CD4-positive, alpha-beta T cell (primary cell): ENCODE measurements at regions not wholly inside any gene's neighbourhood (a gene's known extent, or its start where the extent isn't known, plus 50 kb on each side); places are given as distances from the start of the nearest gene placed in this dataset.

Experiments
- ATAC-seq: fragments of 200-7000 bp; cut with Tn5 transposase; one replicate; pipeline ENCODE4 v1.10.0; 2022; ENCODE audit warnings: mild to moderate bottlenecking; ENCODE audit not compliant: poor library complexity
- CTCF ChIA-PET: fragments of 350-600 bp; sonication (Branson Sonifier 250); formaldehyde crosslinking; loops from one replicate; lab custom pipeline; 2021; ENCODE audit warnings: antibody characterized with exemption, inconsistent platforms; lab: Charles Lee
- POLR2A ChIA-PET: fragments of 350-600 bp; sonication (Branson Sonifier 250); formaldehyde crosslinking; loops from one replicate; lab custom pipeline; 2021; ENCODE audit warnings: antibody characterized with exemption, inconsistent platforms; lab: Charles Lee
- DNase-seq, 14 experiments: peaks; one replicate each; pipeline ENCODE4 v3.0.0-alpha.2; 2013 to 2020; ENCODE audit warnings: mixed read lengths in 2 of 14
- H3K27ac ChIP-seq, 2 donors: one replicate each; pipeline versions ENCODE4 v1.5.1 to v1.7.0; 2013; ENCODE audit warnings: low read length in 2 of 2, low read depth in 1 of 2, mild to moderate bottlenecking in 1 of 2
- H3K27me3 ChIP-seq, 2 experiments: 1 replicate in 1 of 2; 2 replicates in 1 of 2; pipeline versions ENCODE4 v1.6.1 to v1.7.0; 2013; ENCODE audit warnings: low read length in 2 of 2, control low read depth in 1 of 2, mild to moderate bottlenecking in 1 of 2, moderate library complexity in 1 of 2; ENCODE audit not compliant: insufficient read depth in 2 of 2, control insufficient read depth in 1 of 2
- H3K36me3 ChIP-seq: one replicate; pipeline ENCODE4 v1.6.1; 2013; ENCODE audit warnings: low read length, control low read depth; ENCODE audit not compliant: insufficient read depth
- H3K4me1 ChIP-seq: one replicate; pipeline ENCODE4 v1.6.1; 2013; ENCODE audit warnings: low read length, control low read depth; ENCODE audit not compliant: insufficient read depth
- H3K4me3 ChIP-seq: one replicate; pipeline ENCODE4 v1.5.1; 2013; ENCODE audit warnings: mild to moderate bottlenecking, low read length, moderate library complexity
- H3K9me3 ChIP-seq, 2 experiments: 1 replicate in 1 of 2; 2 replicates in 1 of 2; pipeline versions ENCODE4 v1.6.1 to v1.7.0; 2013; ENCODE audit warnings: low read length in 2 of 2, mild to moderate bottlenecking in 2 of 2, control low read depth in 1 of 2, moderate library complexity in 1 of 2; ENCODE audit not compliant: control insufficient read depth in 1 of 2, insufficient read depth in 1 of 2
- H3K27ac Mint-ChIP-seq: one replicate; pipeline ENCODE4 v1.8.0; 2020; ENCODE audit warnings: mixed read lengths
- H3K27me3 Mint-ChIP-seq: one replicate; pipeline ENCODE4 v1.8.0; 2021; ENCODE audit warnings: mixed read lengths
- H3K36me3 Mint-ChIP-seq: one replicate; pipeline ENCODE4 v1.8.0; 2021; ENCODE audit warnings: low read depth, mixed read lengths
- H3K4me1 Mint-ChIP-seq: one replicate; pipeline ENCODE4 v1.8.0; 2021; ENCODE audit warnings: low read depth, mixed read lengths
- H3K4me3 Mint-ChIP-seq: one replicate; pipeline ENCODE4 v1.8.0; 2020; ENCODE audit warnings: mild to moderate bottlenecking, mixed read lengths
- H3K9me3 Mint-ChIP-seq: one replicate; pipeline ENCODE4 v1.8.0; 2020; ENCODE audit warnings: mixed read lengths
- CTCF ChIP-seq: fragments of 200-600 bp; IDR thresholded peaks from one replicate; pipeline ENCODE4 v1.8.0; 2022; ENCODE audit warnings: antibody characterized with exemption, mild to moderate bottlenecking
- intact Hi-C, 2 experiments: fragments of 100-400 bp; cut with DNase I in 1 of 2; cut with micrococcal nuclease in 1 of 2; formaldehyde crosslinking; loops; one replicate each; pipeline versions ENCODE4 v1.15.1 to v1.9.0; 2023 to 2025; cut with DNase I, micrococcal nuclease

DNA sequence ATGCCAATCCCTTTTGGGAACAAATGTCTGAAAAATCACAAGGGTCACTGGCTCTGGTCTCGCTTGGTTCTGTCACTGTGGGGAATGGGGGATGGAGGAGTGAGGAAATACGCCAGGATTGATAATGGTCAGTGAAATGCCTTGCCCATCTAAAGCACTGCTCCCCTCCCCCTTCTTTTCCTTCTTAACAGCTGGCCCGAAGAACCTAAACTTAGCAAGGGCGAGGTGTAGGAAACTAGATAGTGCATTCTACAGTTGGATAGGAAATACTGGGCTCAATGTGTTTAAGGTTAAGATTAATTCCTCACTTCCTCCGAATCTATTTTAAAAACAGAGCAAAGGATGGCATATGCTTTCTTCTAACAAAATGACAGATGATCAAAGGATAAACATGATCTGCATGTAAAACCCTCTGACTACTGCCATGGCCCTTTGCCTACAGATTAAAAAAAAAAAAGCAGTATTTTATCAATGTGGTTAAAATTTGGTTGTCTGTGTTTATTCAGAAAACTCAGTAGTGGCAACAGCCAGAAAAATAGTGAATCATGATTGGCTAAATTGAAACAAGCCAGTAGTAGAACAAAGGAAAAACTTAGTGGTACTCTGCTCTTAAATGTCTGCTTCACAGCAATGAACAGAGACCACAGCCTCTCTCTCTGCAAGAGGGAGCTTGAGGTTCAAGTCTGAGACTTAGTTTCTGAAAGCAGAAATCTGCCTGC lies 86.1 kb upstream of the VAV3 start:
- H3K27ac ChIP-seq, result peak overlapping the region in 1 of 2 donors; percentile 18
- POLR2A ChIA-PET, result interaction anchor here (0.6 to 1.1 kb wide), 3 partner anchors 27 to 41 kb away, joined by 3 read pairs; no protein-coding TSS in a partner anchor
- Mint-ChIP-seq H3K4me3 (peak overlapping the region; percentile 59), H3K27ac (no peak overlapping the region), H3K36me3 (no peaks in the 10 kb centered on the region), H3K9me3 (no peaks in the 10 kb centered on the region), H3K4me1 (peaks cover 3% of the 10 kb centered on the region), H3K27me3 (no peaks in the 10 kb centered on the region)
- H3K4me1 ChIP-seq, result peaks cover 24% of the 10 kb centered on the region
- H3K4me3 ChIP-seq, result peak overlapping the region; percentile 5
- peak in 3 of 14 experiments; percentile 16 to 28 (median 25) for DNase-seq
- intact Hi-C loops, result loop anchor here in 1 of 2 experiments (1.0 to 10.0 kb wide), 2 partner anchors 54 to 265 kb away; no protein-coding TSS in a partner anchor
- no peaks in the 10 kb centered on the region for H3K9me3 ChIP-seq
- no peaks in the 10 kb centered on the region for H3K27me3 ChIP-seq
- ATAC-seq, result peak; percentile 75
- no peaks in the 10 kb centered on the region for H3K36me3 ChIP-seq
- CTCF ChIA-PET, result no interaction called here
- TF ChIP-seq CTCF, result no peak

- DNase-seq, result peak in 3 of 14 experiments; percentile 14 to 49 (median 47)
- no peaks in the 10 kb centered on the region for H3K36me3 ChIP-seq
- ChIA-PET POLR2A (no interaction called here), CTCF (no interaction called here)
- peaks cover 30% of the 10 kb centered on the region for H3K4me1 ChIP-seq
- H3K9me3 ChIP-seq, result no peaks in the 10 kb centered on the region
- intact Hi-C loops, result loop anchor here in 1 of 2 experiments (10.0 kb wide), 1 partner anchor 55 kb away; no protein-coding TSS in a partner anchor
- Mint-ChIP-seq H3K4me3 (peak overlapping the region; percentile 43), H3K4me1 (peaks cover 12% of the 10 kb centered on the region), H3K36me3 (no peaks in the 10 kb centered on the region), H3K9me3 (no peaks in the 10 kb centered on the region), H3K27ac (no peak overlapping the region), H3K27me3 (no peaks in the 10 kb centered on the region)
- no peak overlapping the region for H3K27ac ChIP-seq
- no peak overlapping the region for H3K4me3 ChIP-seq
- ATAC-seq, result no peak
- TF ChIP-seq CTCF, result no peak
- no peaks in the 10 kb centered on the region for H3K27me3 ChIP-seq
These were observed 85.2 kb upstream of the VAV3 start for GRCh38 chr1:108050158-108050557.

DNA sequence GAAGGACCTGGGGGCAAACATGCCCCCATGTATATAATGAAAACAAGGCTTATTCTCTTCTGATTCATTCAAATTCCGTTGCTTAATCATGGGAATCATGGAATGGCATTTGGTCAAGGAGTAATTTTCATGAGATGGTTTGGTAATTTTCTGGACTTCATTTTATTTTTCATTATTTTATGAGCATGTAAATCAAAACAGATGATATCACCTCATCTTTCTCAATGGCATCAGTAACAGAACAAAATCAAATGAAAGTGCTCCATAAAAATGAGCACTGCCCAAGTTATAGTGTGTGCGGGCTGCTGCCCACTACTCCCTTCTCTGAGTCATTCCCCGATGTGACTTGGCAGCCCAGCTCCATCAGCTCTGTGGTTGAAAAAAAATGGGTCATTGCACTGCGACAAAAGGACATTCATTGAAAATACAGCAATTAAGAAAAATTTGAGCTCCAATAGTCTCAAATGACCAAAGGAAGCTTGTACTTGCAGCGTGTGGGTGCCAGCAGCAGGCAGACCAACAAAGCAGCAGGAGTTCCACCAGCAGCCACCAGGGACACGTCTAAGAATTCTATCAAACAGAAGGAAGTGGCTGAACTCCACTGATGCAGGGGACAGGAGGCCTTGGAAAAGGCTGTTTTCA lies 84.3 kb upstream of the VAV3 start:
- Mint-ChIP-seq H3K36me3 (no peaks in the 10 kb centered on the region), H3K9me3 (no peaks in the 10 kb centered on the region), H3K4me3 (peak overlapping the region; percentile 62), H3K27me3 (no peaks in the 10 kb centered on the region), H3K4me1 (peaks cover 20% of the 10 kb centered on the region), H3K27ac (no peak overlapping the region)
- intact Hi-C loops, result no loop called here
- no peak overlapping the region for H3K4me3 ChIP-seq
- peaks cover 32% of the 10 kb centered on the region for H3K4me1 ChIP-seq
- H3K27ac ChIP-seq, result no peak overlapping the region
- no peaks in the 10 kb centered on the region for H3K36me3 ChIP-seq
- peak in 7 of 14 experiments; percentile 6 to 46 (median 16) for DNase-seq
- POLR2A ChIA-PET, result interaction anchor here (1.2 kb wide), 1 partner anchor 29 kb away, joined by 3 read pairs; no protein-coding TSS in a partner anchor
- CTCF ChIA-PET, result no interaction called here
- peak; percentile 40 for TF ChIP-seq CTCF
- no peak for ATAC-seq
- no peaks in the 10 kb centered on the region for H3K9me3 ChIP-seq
- H3K27me3 ChIP-seq, result no peaks in the 10 kb centered on the region
